ENCODE measurements at regions not wholly inside any gene's neighbourhood (a gene's known extent, or its start where the extent isn't known, plus 50 kb on each side); places are given as distances from the start of the nearest gene placed in this dataset.

GRCh38 chr2:78476619-78477229, 548.8 kb upstream of the REG3G start:
- DNase-seq, result no peak
- intact Hi-C loops (cut with DNase I), result no loop called here
- no peak for ATAC-seq (ENCODE audit: poor library complexity)

GRCh38 chr2:78486565-78486964, 538.9 kb upstream of the REG3G start:
- intact Hi-C loops (cut with DNase I), result no loop called here
- ATAC-seq (ENCODE audit: poor library complexity) (no peak), DNase-seq (no peak)

DNA sequence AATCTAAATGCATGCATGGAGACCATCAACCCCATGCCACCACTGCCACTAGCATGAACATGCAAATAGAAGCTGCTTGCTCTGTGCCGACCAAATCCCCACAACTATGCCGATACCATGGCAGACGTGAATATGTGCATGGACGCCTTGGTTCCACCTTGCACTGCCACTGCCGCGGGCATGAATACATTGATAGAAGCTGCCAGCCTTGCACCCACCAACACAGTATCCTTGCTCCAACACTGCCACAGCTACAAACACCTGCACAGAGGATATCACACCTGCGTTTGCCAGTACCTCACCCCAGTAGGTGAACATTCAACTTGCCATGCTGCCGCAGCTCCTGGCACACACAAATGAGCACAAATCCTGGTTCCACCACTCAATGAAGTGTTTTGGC, 527.4 kb upstream of the REG3G start:
- ATAC-seq (ENCODE audit: poor library complexity) (no peak), DNase-seq (no peak)
- intact Hi-C loops (cut with DNase I), result no loop called here

GRCh38 chr2:78506301-78506700, 519.2 kb upstream of the REG3G start:
- ATAC-seq (ENCODE audit: poor library complexity) (no peak), DNase-seq (no peak)
- intact Hi-C loops (cut with DNase I), result no loop called here

GRCh38 chr2:78521938-78522337, 503.6 kb upstream of the REG3G start:
- intact Hi-C loops (cut with DNase I), result no loop called here
- ATAC-seq (ENCODE audit: poor library complexity) (no peak), DNase-seq (no peak)

DNA sequence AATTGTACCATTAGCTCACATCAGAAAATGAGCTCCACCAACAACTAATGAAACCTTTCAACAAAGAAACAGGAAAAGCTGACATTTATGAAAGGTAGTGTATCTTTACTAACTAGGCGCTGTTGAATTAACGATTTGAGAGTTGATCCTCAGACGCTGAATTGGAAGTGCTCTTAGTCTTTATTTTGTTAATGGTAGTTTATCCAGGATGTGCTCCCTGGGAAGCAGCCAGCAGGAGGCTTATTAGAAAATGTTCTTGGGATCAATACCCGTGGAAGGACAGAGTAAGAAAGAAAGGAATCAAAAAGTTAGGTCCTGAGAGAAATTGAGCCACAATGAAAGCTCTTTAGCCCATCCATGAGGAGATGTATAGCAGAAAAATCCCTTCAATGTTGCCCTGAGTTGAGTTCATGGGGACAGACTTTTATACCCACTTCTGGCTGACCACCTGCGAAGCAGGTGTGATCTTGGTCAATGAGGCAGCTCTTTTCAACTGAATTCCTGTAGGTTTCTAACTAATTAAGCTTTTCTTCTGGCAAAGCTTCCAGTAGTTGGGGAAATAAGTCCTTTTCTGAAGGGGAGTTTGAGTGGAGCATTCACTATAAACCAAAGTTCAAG, 492.6 kb upstream of the REG3G start:
- no peak for ATAC-seq (ENCODE audit: poor library complexity)

GRCh38 chr2:78535395-78535794, 490.1 kb upstream of the REG3G start:
- DNase-seq, result no peak
- intact Hi-C loops (cut with DNase I), result no loop called here
- ATAC-seq (ENCODE audit: poor library complexity), result no peak

More for the DNA sequence above, 492.6 kb upstream of the REG3G start:
- DNase-seq, result no peak
- intact Hi-C loops (cut with DNase I), result no loop called here

DNA sequence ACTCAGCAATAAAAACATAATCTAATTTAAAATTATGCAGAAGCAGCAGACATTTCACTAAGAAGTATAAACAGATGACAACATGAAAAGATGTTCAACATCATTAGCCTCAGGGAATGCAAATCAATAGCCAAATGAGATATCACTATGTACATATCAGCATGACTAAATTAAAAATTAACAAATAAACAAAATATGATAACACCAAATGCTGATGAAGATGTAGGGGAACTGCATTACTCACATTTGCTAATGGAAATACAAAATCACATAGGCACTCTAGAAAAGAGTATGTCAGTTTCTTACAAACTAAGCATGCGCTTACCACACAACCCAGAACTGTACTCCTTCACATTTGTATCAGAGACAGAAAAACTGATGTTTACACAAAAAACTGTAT, 487.2 kb upstream of the REG3G start:
- no peak for DNase-seq
- intact Hi-C loops (cut with DNase I), result no loop called here
- no peak for ATAC-seq (ENCODE audit: poor library complexity)

DNA sequence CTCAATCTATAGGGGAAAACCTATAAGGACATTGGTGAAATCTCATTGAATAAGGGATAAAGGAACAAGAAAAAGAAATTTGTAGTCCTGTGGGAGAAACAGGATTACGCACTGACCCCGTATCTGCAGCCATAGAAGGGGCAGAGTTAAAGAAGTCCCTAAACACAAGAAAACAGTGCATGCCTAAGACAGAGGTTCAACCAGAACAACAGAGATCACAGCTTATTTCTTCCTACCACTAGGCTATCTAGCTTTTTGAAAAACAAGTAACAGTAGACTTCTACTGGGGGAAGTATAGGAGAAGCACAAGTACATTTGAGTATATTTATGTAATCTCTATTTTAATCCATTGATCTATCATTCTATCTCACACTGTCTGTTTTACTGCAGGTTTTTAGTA, 485.2 kb upstream of the REG3G start:
- no peak for ATAC-seq (ENCODE audit: poor library complexity)
- intact Hi-C loops (cut with DNase I), result no loop called here
- DNase-seq, result no peak

- intact Hi-C loops (cut with DNase I), result no loop called here
- DNase-seq, result no peak
These were observed 484.4 kb upstream of the REG3G start for GRCh38 chr2:78541088-78541450.

GRCh38 chr2:78541451-78542267, 483.8 kb upstream of the REG3G start:
- ATAC-seq (ENCODE audit: poor library complexity) (no peak), DNase-seq (no peak)
- intact Hi-C loops (cut with DNase I), result no loop called here

More at GRCh38 chr2:78541088-78541450, 484.4 kb upstream of the REG3G start:
- no peak for ATAC-seq (ENCODE audit: poor library complexity)

DNA sequence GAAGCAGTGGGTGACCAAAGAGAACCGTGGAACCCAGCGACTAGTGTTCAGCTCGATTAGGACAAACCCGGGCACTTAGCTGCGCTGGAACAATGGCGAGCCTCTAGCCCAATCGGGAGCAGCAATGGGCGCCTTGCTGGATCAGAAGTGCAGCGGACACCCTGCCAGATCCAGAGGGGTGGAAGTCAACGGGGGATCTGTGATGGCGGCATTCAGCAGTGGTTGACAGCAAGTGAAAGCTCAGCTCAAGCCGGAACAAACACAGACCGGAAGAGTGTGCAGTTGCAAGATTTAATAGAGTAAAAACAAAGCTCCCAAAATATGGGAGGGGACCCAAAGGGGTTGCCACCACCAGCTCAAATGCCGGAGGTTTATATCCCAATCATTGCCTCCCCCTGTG, 478.7 kb upstream of the REG3G start:
- ATAC-seq (ENCODE audit: poor library complexity) (no peak), DNase-seq (no peak)
- intact Hi-C loops (cut with DNase I), result no loop called here

GRCh38 chr2:78549766-78550165, 475.7 kb upstream of the REG3G start:
- ATAC-seq (ENCODE audit: poor library complexity) (no peak), DNase-seq (no peak)
- intact Hi-C loops (cut with DNase I), result no loop called here

DNA sequence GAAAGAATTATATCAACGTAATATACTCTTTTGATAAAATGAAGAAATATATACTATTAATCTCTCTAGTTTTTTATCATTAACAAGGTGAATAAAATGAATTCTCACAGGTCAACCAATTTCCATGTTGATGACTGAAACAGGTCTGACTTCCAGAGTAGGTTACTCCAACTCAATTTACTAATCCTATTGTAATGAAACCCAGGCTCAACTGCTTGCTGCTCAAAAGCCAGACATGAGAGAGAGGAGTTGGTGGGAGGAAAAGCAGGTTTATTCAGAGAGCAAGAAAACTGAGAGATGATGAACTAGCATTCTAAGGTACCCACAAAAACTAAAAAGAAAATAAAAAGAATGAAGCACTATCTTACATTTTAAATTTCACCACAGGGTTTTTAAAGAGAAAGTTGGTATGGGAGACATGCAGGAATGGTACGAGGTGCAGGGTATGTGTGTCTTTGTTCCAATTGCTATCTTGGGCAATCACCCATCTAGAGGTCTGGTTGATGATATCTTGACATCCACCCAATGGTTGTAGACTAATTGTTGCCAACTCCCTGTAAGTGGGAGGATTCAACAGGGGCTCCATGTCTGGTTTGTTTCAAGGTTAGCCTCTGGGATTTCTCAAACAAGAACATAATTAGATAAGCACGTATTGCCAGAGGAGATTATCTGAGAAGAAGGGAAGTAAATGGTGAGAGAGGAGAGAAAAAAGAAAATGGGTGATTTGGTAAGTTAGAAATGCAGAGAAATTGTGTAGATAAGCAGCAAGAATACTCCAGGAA, 471.4 kb upstream of the REG3G start:
- intact Hi-C loops (cut with DNase I), result no loop called here
- DNase-seq, result no peak
- ATAC-seq (ENCODE audit: poor library complexity), result no peak

GRCh38 chr2:78561876-78562275, 463.6 kb upstream of the REG3G start:
- intact Hi-C loops (cut with DNase I), result no loop called here
- ATAC-seq (ENCODE audit: poor library complexity), result no peak
- DNase-seq, result no peak

GRCh38 chr2:78564666-78565065, 460.8 kb upstream of the REG3G start:
- no peak for DNase-seq
- ATAC-seq (ENCODE audit: poor library complexity), result no peak
- intact Hi-C loops (cut with DNase I), result no loop called here

GRCh38 chr2:78568782-78569373, 456.6 kb upstream of the REG3G start:
- intact Hi-C loops (cut with DNase I), result no loop called here
- ATAC-seq (ENCODE audit: poor library complexity) (no peak), DNase-seq (no peak)

- no peak for ATAC-seq (ENCODE audit: poor library complexity)
- intact Hi-C loops (cut with DNase I), result no loop called here
- DNase-seq, result no peak
These were observed 449.1 kb upstream of the REG3G start for GRCh38 chr2:78576409-78576808.

DNA sequence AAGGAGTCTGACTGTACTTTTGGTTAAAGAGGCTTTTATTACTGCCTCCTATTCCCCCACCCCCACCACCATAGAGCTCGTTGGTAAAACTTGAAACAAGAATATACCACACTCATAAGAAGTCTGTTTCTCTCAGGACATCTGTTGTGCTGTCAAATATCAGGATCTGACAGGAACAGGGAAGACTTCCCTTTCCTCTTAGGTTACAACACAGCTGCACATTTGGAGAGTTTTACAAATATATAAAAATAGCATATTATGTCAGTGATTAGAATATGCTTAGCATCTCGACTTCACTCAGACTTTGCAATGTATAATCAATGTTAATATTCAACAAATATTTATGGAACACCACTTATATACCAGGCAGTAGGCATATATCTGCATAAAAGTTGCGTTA, 439.6 kb upstream of the REG3G start:
- ATAC-seq (ENCODE audit: poor library complexity) (no peak), DNase-seq (no peak)
- intact Hi-C loops (cut with DNase I), result no loop called here

All from Right ventricle myocardium superior (tissue), 1 donor.